Body of pancreas (tissue), 4 donors: ENCODE measurements at regions not wholly inside any gene's neighbourhood (a gene's known extent, or its start where the extent isn't known, plus 50 kb on each side); places are given as distances from the start of the nearest gene placed in this dataset.
"Not testable (repeated sequence)": the region's sequence is repeated elsewhere in the genome, so short reads cannot be mapped to it uniquely, and the experiment has no call there.

Source experiments
- ATAC-seq: fragments of 150-250 bp; one replicate; pipeline ENCODE4 v1.9.1; 2016
- DNase-seq, 4 donors: peaks; one replicate each; pipeline ENCODE4 v3.0.0-alpha.2; 2019
- H3K27ac ChIP-seq, 4 donors: fragments of 200-600 bp; sonication (generic); 1 replicate in 3 of 4; 2 replicates in 1 of 4; pipeline versions ENCODE4 v1.5.1 to v1.6.1; 2016 to 2019; ENCODE audit warnings: mild to moderate bottlenecking in 1 of 4, mixed read lengths in 1 of 4, moderate library complexity in 1 of 4
- H3K27me3 ChIP-seq, 2 donors: fragments of 200-600 bp; sonication (generic); one replicate each; pipeline ENCODE4 v1.6.0; 2016; ENCODE audit warnings: mild to moderate bottlenecking in 1 of 2
- H3K36me3 ChIP-seq, 2 donors: fragments of 200-600 bp; sonication (generic); replicated peaks in 1 of 2; 2 replicates each; pipeline ENCODE4 v1.5.1; 2016; ENCODE audit warnings: low read depth in 2 of 2; ENCODE audit not compliant: insufficient read depth in 1 of 2
- H3K4me1 ChIP-seq: fragments of 200-600 bp; sonication (generic); one replicate; pipeline ENCODE4 v1.6.0; 2016
- H3K4me3 ChIP-seq, 2 donors: fragments of 200-600 bp; sonication (generic); 1 replicate in 1 of 2; 2 replicates in 1 of 2; pipeline ENCODE4 v1.5.1; 2016 to 2019
- H3K9me3 ChIP-seq, 3 donors: fragments of 200-600 bp; sonication (generic); 1 replicate in 2 of 3; 2 replicates in 1 of 3; pipeline ENCODE4 v1.5.1; 2016
- CTCF ChIP-seq, 7 experiments: fragments of 450-650 bp in 4 of 7; fragments of 200-600 bp in 3 of 7; sonication (generic) in 3 of 7; IDR thresholded peaks; one replicate each; pipeline ENCODE4 v1.5.1; 2016 to 2019; ENCODE audit warnings: antibody characterized with exemption in 7 of 7
- POLR2A ChIP-seq, 3 donors: fragments of 450-650 bp; IDR thresholded peaks; one replicate each; pipeline ENCODE4 v1.6.1; 2016; ENCODE audit warnings: antibody characterized with exemption in 3 of 3, mild to moderate bottlenecking in 2 of 3
- WGBS, 2 donors: methylation state at CpG; one replicate each; pipeline ENCODE4 v1.1.5; 2017; 5-methylcytosine and 5-hydroxymethylcytosine counted together
- intact Hi-C: fragments of 100-400 bp; cut with DNase I; formaldehyde crosslinking; loops from one replicate; pipeline ENCODE4 v1.15.1; 2023

GRCh38 chr4:94131212-94131611, 76.5 kb upstream of the SMARCAD1 start:
- intact Hi-C loops, result no loop called here
- Histone ChIP-seq H3K27me3 (no peaks in the 10 kb centered on the region), H3K4me3 (no peak overlapping the region), H3K36me3 (no peaks in the 10 kb centered on the region), H3K27ac (no peak overlapping the region), H3K4me1 (no peaks in the 10 kb centered on the region), H3K9me3 (no peaks in the 10 kb centered on the region)
- DNase-seq (no peak), ATAC-seq (no peak)
- WGBS, 2 donors, result 55 to 64% methylated on average over 5 of the region's 5 CpGs
- TF ChIP-seq CTCF (IDR thresholded peaks at IDR 0.05), result no peak
- TF ChIP-seq POLR2A (IDR thresholded peaks at IDR 0.05), result no peak

GRCh38 chr4:94135701-94136100, 72.0 kb upstream of the SMARCAD1 start:
- H3K4me3 ChIP-seq, result no peak overlapping the region
- ATAC-seq (no peak), DNase-seq (peak in 1 of 4 donors; percentile 6)
- H3K4me1 ChIP-seq, result no peaks in the 10 kb centered on the region
- H3K36me3 ChIP-seq, result no peaks in the 10 kb centered on the region
- WGBS, 2 donors, result 17 to 39% methylated on average over 1 of the region's 1 CpG
- H3K27ac ChIP-seq, result no peak overlapping the region
- no peak for TF ChIP-seq POLR2A (IDR thresholded peaks at IDR 0.05)
- TF ChIP-seq CTCF (IDR thresholded peaks at IDR 0.05), result no peak
- no peaks in the 10 kb centered on the region for H3K9me3 ChIP-seq
- intact Hi-C loops, result no loop called here
- no peaks in the 10 kb centered on the region for H3K27me3 ChIP-seq

- Histone ChIP-seq H3K27ac (no peak overlapping the region), H3K9me3 (no peaks in the 10 kb centered on the region), H3K36me3 (no peaks in the 10 kb centered on the region), H3K4me3 (no peak overlapping the region), H3K4me1 (no peaks in the 10 kb centered on the region), H3K27me3 (no peaks in the 10 kb centered on the region)
- TF ChIP-seq CTCF (IDR thresholded peaks at IDR 0.05), result no peak
- no peak for TF ChIP-seq POLR2A (IDR thresholded peaks at IDR 0.05)
- intact Hi-C loops, result no loop called here
- ATAC-seq (no peak), DNase-seq (no peak)
- 68 to 72% methylated on average over 11 of the region's 11 CpGs for WGBS, 2 donors
Observed at GRCh38 chr4:94139931-94140612, 67.6 kb upstream of the SMARCAD1 start.

- Histone ChIP-seq H3K4me1 (no peaks in the 10 kb centered on the region), H3K27ac (no peak overlapping the region), H3K27me3 (no peaks in the 10 kb centered on the region), H3K36me3 (no peaks in the 10 kb centered on the region), H3K4me3 (no peak overlapping the region), H3K9me3 (no peaks in the 10 kb centered on the region)
- TF ChIP-seq POLR2A (IDR thresholded peaks at IDR 0.05), result no peak
- no peak for TF ChIP-seq CTCF (IDR thresholded peaks at IDR 0.05)
- WGBS, 2 donors, result 54 to 67% methylated on average over 2 of the region's 2 CpGs
- intact Hi-C loops, result no loop called here
- ATAC-seq (no peak), DNase-seq (no peak)
Observed at GRCh38 chr4:94141001-94141400, 66.7 kb upstream of the SMARCAD1 start.

- H3K27ac ChIP-seq, H3K27me3 ChIP-seq, ATAC-seq, H3K4me1 ChIP-seq, H3K4me3 ChIP-seq, H3K36me3 ChIP-seq, H3K9me3 ChIP-seq, intact Hi-C loops: not testable (repeated sequence)
- peak in 1 of 7 experiments; percentile 23 for TF ChIP-seq CTCF (IDR thresholded peaks at IDR 0.05)
- WGBS, 2 donors, result 15 to 28% methylated on average over 8 to 9 of the region's 9 CpGs
- DNase-seq, result peak; percentile 71 to 92 (median 87)
Observed at GRCh38 chr4:94148052-94148451, 59.6 kb upstream of the SMARCAD1 start.
